Transverse colon (tissue), 4 donors: ENCODE measurements at regions not wholly inside any gene's neighbourhood (a gene's known extent, or its start where the extent isn't known, plus 50 kb on each side); places are given as distances from the start of the nearest gene placed in this dataset.

Source experiments
- DNase-seq: peaks from one replicate; pipeline ENCODE4 v3.0.0-alpha.2; 2019
- H3K27ac ChIP-seq, 4 donors: fragments of 200-600 bp; sonication (generic); 2 replicates each; pipeline ENCODE4 v1.5.1; 2016 to 2018; ENCODE audit warnings: inconsistent platforms in 4 of 4
- H3K27me3 ChIP-seq: fragments of 200-600 bp; sonication (generic); 2 replicates; pipeline ENCODE4 v1.5.1; 2017; ENCODE audit warnings: inconsistent platforms
- H3K36me3 ChIP-seq, 4 donors: fragments of 200-600 bp; sonication (generic); 2 replicates each; pipeline ENCODE4 v1.5.1; 2017 to 2019; ENCODE audit warnings: inconsistent platforms in 4 of 4
- H3K4me1 ChIP-seq, 4 donors: fragments of 200-600 bp; sonication (generic); 2 replicates each; pipeline ENCODE4 v1.5.1; 2017 to 2020; ENCODE audit warnings: inconsistent platforms in 4 of 4
- H3K4me3 ChIP-seq, 4 donors: fragments of 200-600 bp; sonication (generic); 1 replicate in 1 of 4; 2 replicates in 3 of 4; pipeline versions ENCODE4 v1.5.1 to v1.6.1; 2017 to 2019; ENCODE audit warnings: inconsistent platforms in 4 of 4
- H3K9me3 ChIP-seq, 2 donors: fragments of 200-600 bp; sonication (generic); 2 replicates each; pipeline ENCODE4 v1.5.1; 2017 to 2019; ENCODE audit warnings: inconsistent platforms in 2 of 2
- CTCF ChIP-seq, 5 experiments: fragments of 200-600 bp in 3 of 5; fragments of 450-650 bp in 2 of 5; sonication (generic) in 3 of 5; IDR thresholded peaks; 1 replicate in 2 of 5; 2 replicates in 3 of 5; pipeline ENCODE4 v1.5.1; 2016 to 2017; ENCODE audit warnings: antibody characterized with exemption in 5 of 5, inconsistent platforms in 3 of 5, mild to moderate bottlenecking in 2 of 5, moderate library complexity in 1 of 5
- EP300 ChIP-seq: sonication (generic); formaldehyde crosslinking; IDR thresholded peaks from one replicate; pipeline ENCODE4 v1.6.1; 2017; ENCODE audit warnings: antibody characterized with exemption, low read depth
- POLR2A ChIP-seq: fragments of 450-650 bp; IDR thresholded peaks from one replicate; pipeline ENCODE4 v1.6.1; 2016; ENCODE audit warnings: antibody characterized with exemption, mild to moderate bottlenecking, moderate library complexity
- POLR2AphosphoS5 ChIP-seq, 3 donors: sonication (generic); formaldehyde crosslinking; IDR thresholded peaks; one replicate each; pipeline ENCODE4 v1.6.1; 2016; ENCODE audit warnings: antibody characterized with exemption in 3 of 3
- whole genome bisulfite sequencing, 2 donors: methylation state at CpG; one replicate each; pipeline ENCODE4 v1.1.5; 2018; ENCODE audit warnings: low coverage in 1 of 2; 5-methylcytosine and 5-hydroxymethylcytosine counted together
- in situ Hi-C, 4 donors: fragments of 200-750 bp; cut with MboI; loops; one replicate each; pipeline versions ENCODE4 v1.15.0 to v1.15.1; 2017; ENCODE audit warnings: low sequenced_read_pairs in 3 of 4, low pct_ligation_motif_present in 1 of 4, low pct_unique_long_range_greater_than_20kb in 1 of 4
- intact Hi-C: fragments of 100-400 bp; cut with DNase I; formaldehyde crosslinking; loops from one replicate; pipeline ENCODE4 v1.15.1; 2023; ENCODE audit warnings: low total_unique reads

GRCh38 chr6:76448109-76448508 is 375.6 kb upstream of the IMPG1 start:
- DNase-seq, result no peak
- in situ Hi-C loops (no loop called here), intact Hi-C loops (no loop called here)
- no peaks in the 10 kb centered on the region for H3K9me3 ChIP-seq
- no peaks in the 10 kb centered on the region for H3K36me3 ChIP-seq
- H3K4me1 ChIP-seq, result no peaks in the 10 kb centered on the region
- WGBS, 2 donors, result 43 to 45% methylated on average over 1 of the region's 1 CpG
- H3K4me3 ChIP-seq, result no peak overlapping the region
- H3K27me3 ChIP-seq, result no peaks in the 10 kb centered on the region
- TF ChIP-seq EP300, result no peak
- TF ChIP-seq POLR2AphosphoS5 (IDR thresholded peaks at IDR 0.05), result no peak
- TF ChIP-seq CTCF (IDR thresholded peaks at IDR 0.05), result no peak
- no peak for TF ChIP-seq POLR2A
- H3K27ac ChIP-seq, result no peak overlapping the region

GRCh38 chr6:76441875-76442274 is 369.4 kb upstream of the IMPG1 start:
- intact Hi-C loops, result no loop called here
- Histone ChIP-seq H3K4me3 (no peak overlapping the region), H3K9me3 (no peaks in the 10 kb centered on the region), H3K27ac (no peak overlapping the region), H3K36me3 (no peaks in the 10 kb centered on the region), H3K27me3 (no peaks in the 10 kb centered on the region), H3K4me1 (no peaks in the 10 kb centered on the region)
- in situ Hi-C loops, result no loop called here
- no peak for DNase-seq
- 65% methylated on average over 2 to 3 of the region's 3 CpGs for WGBS, 2 donors
- TF ChIP-seq EP300 (no peak), POLR2AphosphoS5 (IDR thresholded peaks at IDR 0.05) (no peak), POLR2A (no peak), CTCF (IDR thresholded peaks at IDR 0.05) (no peak)

GRCh38 chr6:76439811-76440210 is 367.3 kb upstream of the IMPG1 start:
- in situ Hi-C loops, result no loop called here

GRCh38 chr6:76438768-76439167 is 366.3 kb upstream of the IMPG1 start:
- Histone ChIP-seq H3K9me3 (no peaks in the 10 kb centered on the region), H3K27ac (no peak overlapping the region), H3K4me3 (no peak overlapping the region), H3K36me3 (no peaks in the 10 kb centered on the region), H3K27me3 (no peaks in the 10 kb centered on the region), H3K4me1 (no peaks in the 10 kb centered on the region)
- DNase-seq, result no peak
- intact Hi-C loops (no loop called here), in situ Hi-C loops (no loop called here)
- WGBS, 2 donors, result 63 to 69% methylated on average over 1 of the region's 1 CpG
- no peak for TF ChIP-seq EP300
- no peak for TF ChIP-seq POLR2A
- no peak for TF ChIP-seq CTCF (IDR thresholded peaks at IDR 0.05)
- no peak for TF ChIP-seq POLR2AphosphoS5 (IDR thresholded peaks at IDR 0.05)

More at GRCh38 chr6:76439811-76440210, 367.3 kb upstream of the IMPG1 start:
- no peaks in the 10 kb centered on the region for H3K9me3 ChIP-seq
- H3K36me3 ChIP-seq, result no peaks in the 10 kb centered on the region
- no peaks in the 10 kb centered on the region for H3K27me3 ChIP-seq
- no peaks in the 10 kb centered on the region for H3K4me1 ChIP-seq
- H3K4me3 ChIP-seq, result no peak overlapping the region
- 86 to 100% methylated on average over 2 of the region's 2 CpGs for WGBS, 2 donors
- intact Hi-C loops, result no loop called here
- TF ChIP-seq EP300, result no peak
- TF ChIP-seq CTCF (IDR thresholded peaks at IDR 0.05), result no peak
- TF ChIP-seq POLR2AphosphoS5 (IDR thresholded peaks at IDR 0.05), result no peak
- no peak for TF ChIP-seq POLR2A
- no peak for DNase-seq
- H3K27ac ChIP-seq, result no peak overlapping the region
